SU-DHL-6 (cell line): ENCODE measurements at regions not wholly inside any gene's neighbourhood (a gene's known extent, or its start where the extent isn't known, plus 50 kb on each side); places are given as distances from the start of the nearest gene placed in this dataset.

Source experiments
- H2AFZ ChIP-seq: fragments of 200-600 bp; sonication (generic); 2 replicates; pipeline ENCODE4 v1.6.1; 2014; ENCODE audit warnings: low read depth, mild to moderate bottlenecking, moderate library complexity, mixed read lengths, antibody characterized with exemption, low read length; ENCODE audit not compliant: severe bottlenecking
- H3F3A ChIP-seq: fragments of 200-600 bp; shearing (Covaris generic); 2 replicates; pipeline ENCODE4 v1.6.0; 2016; ENCODE audit warnings: antibody characterized with exemption, mild to moderate bottlenecking; ENCODE audit not compliant: insufficient read depth
- H3K27ac ChIP-seq: fragments of 200-600 bp; sonication (generic); 2 replicates; pipeline ENCODE4 v1.5.1; 2016; ENCODE audit warnings: low read depth, mild to moderate bottlenecking, low read length, moderate library complexity, mixed read lengths
- H3K27me3 ChIP-seq: fragments of 200-600 bp; sonication (generic), shearing (Covaris generic); 2 replicates; pipeline ENCODE4 v1.6.0; 2014; ENCODE audit warnings: mild to moderate bottlenecking, low read length
- H3K36me3 ChIP-seq: fragments of 200-600 bp; sonication (generic); 2 replicates; pipeline ENCODE4 v1.6.1; 2014; ENCODE audit warnings: mild to moderate bottlenecking, low read length, mixed read lengths
- H3K4me2 ChIP-seq: fragments of 300-600, 200-600 bp; shearing (Covaris generic), sonication (generic); 2 replicates; pipeline ENCODE4 v1.6.0; 2014; ENCODE audit warnings: low read length, low read depth, mild to moderate bottlenecking; ENCODE audit not compliant: poor library complexity, severe bottlenecking
- H3K4me3 ChIP-seq: fragments of 200-600 bp; sonication (generic); 2 replicates; pipeline ENCODE4 v1.5.1; 2014; ENCODE audit warnings: antibody characterized with exemption, low read length, mild to moderate bottlenecking, mixed read lengths; ENCODE audit not compliant: insufficient read depth, poor library complexity, severe bottlenecking
- H3K79me2 ChIP-seq: fragments of 200-600 bp; sonication (generic); 2 replicates; pipeline ENCODE4 v1.6.1; 2014; ENCODE audit warnings: mild to moderate bottlenecking, low read length, moderate library complexity; ENCODE audit not compliant: insufficient read depth
- H3K9ac ChIP-seq: fragments of 200-600 bp; sonication (generic); 2 replicates; pipeline ENCODE4 v1.7.0; 2014; ENCODE audit warnings: mild to moderate bottlenecking, low read length
- H3K9me2 ChIP-seq: fragments of 200-600 bp; sonication (generic); replicated peaks from 2 replicates; pipeline ENCODE4 v1.6.1; 2014; ENCODE audit warnings: low read length; ENCODE audit not compliant: insufficient read depth
- H3K9me3 ChIP-seq: fragments of 200-600 bp; sonication (generic); 2 replicates; pipeline ENCODE4 v1.6.1; 2014; ENCODE audit warnings: low read length, mixed read lengths; ENCODE audit not compliant: insufficient read depth
- H4K20me1 ChIP-seq: fragments of 200-600 bp; sonication (generic); 2 replicates; pipeline ENCODE4 v1.6.1; 2014; ENCODE audit warnings: low read depth, mild to moderate bottlenecking, antibody characterized with exemption, low read length, moderate library complexity, mixed read lengths
- EZH2phosphoT487 ChIP-seq: fragments of 200-600 bp; sonication (generic), shearing (Covaris generic); conservative IDR thresholded peaks from 2 replicates; pipeline ENCODE4 v1.6.1; 2018; ENCODE audit warnings: mild to moderate bottlenecking, antibody characterized with exemption, low read length, moderate library complexity, mixed read lengths
- TF ChIP-seq, protein P1 (sequence below): fragments of 200-600 bp; sonication (generic); IDR thresholded peaks from one replicate; pipeline ENCODE4 v1.5.1; 2017; ENCODE audit warnings: antibody characterized with exemption, mild to moderate bottlenecking, low read length, moderate library complexity; ENCODE audit not compliant: insufficient read depth, poor library complexity, severe bottlenecking

DNA sequence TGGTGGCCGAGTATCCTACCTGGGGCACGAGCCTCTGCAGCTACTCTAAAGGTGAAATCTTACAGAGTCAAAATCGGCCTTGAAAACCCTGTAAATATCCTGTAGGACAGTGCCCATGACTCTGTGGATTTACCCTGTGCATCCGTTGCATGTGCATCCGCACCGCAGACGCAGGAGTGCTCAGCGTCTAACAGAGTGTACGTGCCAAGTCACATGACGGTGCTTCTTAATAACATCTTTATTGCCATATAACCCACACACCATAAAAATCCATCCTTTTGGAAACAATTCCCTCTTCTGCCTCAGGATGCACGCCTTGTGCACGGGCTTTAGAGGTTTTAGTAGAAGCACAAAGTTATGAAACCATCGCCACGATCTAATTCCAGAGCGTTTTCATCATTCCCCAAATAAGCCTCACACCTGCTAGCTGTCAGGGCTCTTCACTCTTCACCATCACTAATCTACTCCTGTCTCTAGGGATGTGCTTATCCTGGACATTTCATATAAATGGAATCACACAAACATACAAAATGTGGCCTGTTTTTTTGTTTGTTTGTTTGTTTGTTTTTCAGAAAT lies 384.5 kb upstream of the SULF2 start:
- H3K27me3 ChIP-seq = no peaks in the 10 kb centered on the region
- TF ChIP-seq EZH2phosphoT487 = no peak
- TF ChIP-seq, protein P1, sequence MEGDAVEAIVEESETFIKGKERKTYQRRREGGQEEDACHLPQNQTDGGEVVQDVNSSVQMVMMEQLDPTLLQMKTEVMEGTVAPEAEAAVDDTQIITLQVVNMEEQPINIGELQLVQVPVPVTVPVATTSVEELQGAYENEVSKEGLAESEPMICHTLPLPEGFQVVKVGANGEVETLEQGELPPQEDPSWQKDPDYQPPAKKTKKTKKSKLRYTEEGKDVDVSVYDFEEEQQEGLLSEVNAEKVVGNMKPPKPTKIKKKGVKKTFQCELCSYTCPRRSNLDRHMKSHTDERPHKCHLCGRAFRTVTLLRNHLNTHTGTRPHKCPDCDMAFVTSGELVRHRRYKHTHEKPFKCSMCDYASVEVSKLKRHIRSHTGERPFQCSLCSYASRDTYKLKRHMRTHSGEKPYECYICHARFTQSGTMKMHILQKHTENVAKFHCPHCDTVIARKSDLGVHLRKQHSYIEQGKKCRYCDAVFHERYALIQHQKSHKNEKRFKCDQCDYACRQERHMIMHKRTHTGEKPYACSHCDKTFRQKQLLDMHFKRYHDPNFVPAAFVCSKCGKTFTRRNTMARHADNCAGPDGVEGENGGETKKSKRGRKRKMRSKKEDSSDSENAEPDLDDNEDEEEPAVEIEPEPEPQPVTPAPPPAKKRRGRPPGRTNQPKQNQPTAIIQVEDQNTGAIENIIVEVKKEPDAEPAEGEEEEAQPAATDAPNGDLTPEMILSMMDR = no peak
- H3K9me2 ChIP-seq = no peaks in the 10 kb centered on the region

DNA sequence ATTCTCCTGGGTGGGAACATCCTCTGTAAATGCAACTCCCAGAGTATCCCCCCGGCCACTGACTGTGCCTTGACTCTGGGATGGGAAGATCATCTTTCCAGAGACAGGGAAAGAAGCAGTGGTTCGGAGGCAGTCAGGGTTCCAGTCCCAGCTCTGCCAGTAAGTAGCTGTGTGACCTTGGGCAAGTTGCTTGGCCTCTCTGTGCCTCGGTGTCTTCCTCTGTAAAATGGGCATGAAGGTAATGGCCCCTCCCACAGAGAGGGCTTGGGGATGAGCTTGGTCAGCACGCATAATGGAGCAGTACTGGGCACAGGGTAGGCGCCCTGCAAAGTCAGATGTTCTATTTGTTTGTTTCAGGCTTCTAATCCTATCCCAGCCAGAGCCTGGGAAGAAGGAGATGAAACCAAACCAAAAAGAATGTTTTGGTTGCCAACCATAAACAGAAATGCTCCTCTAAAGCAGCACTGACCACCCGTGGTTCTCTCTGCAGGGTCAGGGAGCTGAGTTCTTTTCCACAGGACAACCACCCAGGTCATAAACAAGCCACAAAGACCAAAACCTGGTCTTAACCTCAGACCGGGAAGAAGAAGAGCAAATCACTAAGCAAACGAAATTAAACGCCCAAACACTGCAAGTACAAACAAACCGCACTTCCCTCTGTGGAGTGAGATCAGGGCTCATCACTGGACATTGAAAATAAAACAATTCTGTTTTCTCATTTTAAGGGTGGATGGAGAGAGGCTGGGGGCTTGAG lies 381.0 kb upstream of the SULF2 start:
- TF ChIP-seq, protein P1 = no peak
- no peak for TF ChIP-seq EZH2phosphoT487
- H2AFZ ChIP-seq = no peak overlapping the region
- no peaks in the 10 kb centered on the region for H4K20me1 ChIP-seq
- no peak overlapping the region for H3K4me3 ChIP-seq
- H3K36me3 ChIP-seq = no peaks in the 10 kb centered on the region
- H3K79me2 ChIP-seq = no peaks in the 10 kb centered on the region
- no peaks in the 10 kb centered on the region for H3K27me3 ChIP-seq
- H3K27ac ChIP-seq = no peak overlapping the region
- H3K9ac ChIP-seq = no peak overlapping the region
- no peaks in the 10 kb centered on the region for H3F3A ChIP-seq
- no peak overlapping the region for H3K4me2 ChIP-seq
- no peaks in the 10 kb centered on the region for H3K9me3 ChIP-seq
- no peaks in the 10 kb centered on the region for H3K9me2 ChIP-seq

More for the DNA sequence above, 384.5 kb upstream of the SULF2 start:
- Histone ChIP-seq H3K9ac (no peak overlapping the region), H3K27ac (no peak overlapping the region), H3K79me2 (no peaks in the 10 kb centered on the region), H4K20me1 (no peaks in the 10 kb centered on the region), H3K9me3 (no peaks in the 10 kb centered on the region), H3K36me3 (no peaks in the 10 kb centered on the region), H2AFZ (no peak overlapping the region), H3K4me3 (no peak overlapping the region), H3F3A (no peaks in the 10 kb centered on the region), H3K4me2 (no peak overlapping the region)

DNA sequence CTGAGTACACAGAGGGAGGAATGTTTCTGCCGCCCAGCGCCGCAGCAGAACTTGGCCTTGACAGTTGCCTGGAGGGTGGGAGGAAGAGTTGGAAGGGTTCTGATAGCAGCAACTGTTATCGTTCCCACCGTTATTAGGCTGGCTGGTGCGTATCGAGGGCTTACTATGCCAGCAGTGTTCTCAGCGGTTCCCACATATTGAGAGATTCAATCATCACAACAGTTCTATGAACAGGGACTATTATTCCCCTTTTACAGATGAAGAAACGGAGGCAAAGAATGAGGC lies 380.1 kb upstream of the SULF2 start:
- Histone ChIP-seq H2AFZ (no peak overlapping the region), H4K20me1 (no peaks in the 10 kb centered on the region), H3K4me3 (no peak overlapping the region), H3F3A (no peaks in the 10 kb centered on the region), H3K9ac (no peak overlapping the region), H3K27me3 (no peaks in the 10 kb centered on the region), H3K4me2 (no peak overlapping the region), H3K79me2 (no peaks in the 10 kb centered on the region), H3K36me3 (no peaks in the 10 kb centered on the region), H3K9me2 (no peaks in the 10 kb centered on the region), H3K9me3 (no peaks in the 10 kb centered on the region), H3K27ac (no peak overlapping the region)
- TF ChIP-seq, protein P1 = no peak
